Dendritic cell treated with granulocyte-macrophage colony-stimulating factor and Interleukin-4, amounts not matched to agents 40 ng/mL and 50 ng/mL, for 4 days (primary cell): ENCODE measurements at regions not wholly inside any gene's neighbourhood (a gene's known extent, or its start where the extent isn't known, plus 50 kb on each side); places are given as distances from the start of the nearest gene placed in this dataset.

Experiments used
- H3K27ac Mint-ChIP-seq: one replicate; pipeline ENCODE4 v1.8.0; 2022; ENCODE audit warnings: mild to moderate bottlenecking, mixed read lengths
- H3K27me3 Mint-ChIP-seq: one replicate; pipeline ENCODE4 v1.8.0; 2022; ENCODE audit warnings: mild to moderate bottlenecking, mixed read lengths
- H3K36me3 Mint-ChIP-seq: one replicate; pipeline ENCODE4 v1.8.0; 2022; ENCODE audit warnings: low read depth, mixed read lengths
- H3K4me1 Mint-ChIP-seq: one replicate; pipeline ENCODE4 v1.8.0; 2022; ENCODE audit warnings: low read depth, mixed read lengths
- H3K4me3 Mint-ChIP-seq: one replicate; pipeline ENCODE4 v1.8.0; 2022; ENCODE audit warnings: mild to moderate bottlenecking, moderate library complexity, mixed read lengths
- H3K9me3 Mint-ChIP-seq: one replicate; pipeline ENCODE4 v1.8.0; 2022; ENCODE audit warnings: mixed read lengths
- intact Hi-C: fragments of 100-400 bp; cut with micrococcal nuclease; formaldehyde crosslinking; loops from one replicate; pipeline ENCODE4 v1.15.0; 2022

DNA sequence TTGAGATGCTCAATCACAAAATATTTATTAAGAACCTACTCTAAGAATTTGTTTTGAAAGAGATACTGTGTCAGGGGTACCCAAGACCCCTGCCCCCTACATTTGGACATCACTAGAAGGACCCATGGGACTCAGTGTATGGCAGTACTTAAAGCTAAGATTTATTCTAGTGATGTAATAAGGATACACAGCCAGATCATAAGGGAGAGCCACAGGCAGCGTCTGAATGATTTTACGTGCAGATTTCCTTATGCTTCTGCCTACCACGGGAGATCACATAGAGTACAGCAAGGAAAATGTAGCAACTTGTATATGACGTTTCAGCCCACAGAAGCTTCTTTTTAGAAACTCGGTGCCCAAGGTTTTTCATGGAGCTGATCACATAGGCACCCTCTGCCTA is 172.9 kb downstream of the DEPDC1B start:
- intact Hi-C loops = no loop called here
- Mint-ChIP-seq H3K4me1 (no peaks in the 10 kb centered on the region), H3K9me3 (no peaks in the 10 kb centered on the region), H3K4me3 (no peak overlapping the region), H3K27me3 (no peaks in the 10 kb centered on the region), H3K27ac (no peak overlapping the region), H3K36me3 (no peaks in the 10 kb centered on the region)

DNA sequence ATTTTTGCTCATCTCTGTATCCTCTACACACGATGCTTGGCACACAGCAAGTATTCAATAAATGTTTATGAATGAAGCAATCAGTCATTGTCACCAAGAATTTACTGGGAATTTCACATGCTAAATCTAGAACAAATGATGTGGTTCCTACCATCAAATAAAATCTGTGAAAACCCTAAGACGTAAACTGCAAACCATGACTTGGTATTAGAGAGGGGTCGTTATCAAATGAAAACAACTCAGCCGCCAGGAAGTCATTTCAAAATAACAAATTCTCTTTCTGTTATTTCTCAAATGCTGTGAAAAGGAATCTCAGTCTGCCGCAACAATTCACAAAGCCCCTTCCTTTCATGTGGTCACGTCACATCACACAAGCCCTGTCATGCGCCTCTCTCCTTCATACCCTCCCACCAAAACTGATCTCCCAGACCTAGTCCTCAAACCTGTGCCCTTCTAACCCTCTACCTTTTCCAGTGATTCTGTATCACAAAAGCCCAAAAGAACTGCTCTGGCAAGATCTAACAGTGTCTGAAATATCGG is 173.6 kb downstream of the DEPDC1B start:
- Mint-ChIP-seq H3K36me3 (no peaks in the 10 kb centered on the region), H3K4me3 (no peak overlapping the region), H3K9me3 (no peaks in the 10 kb centered on the region), H3K27me3 (no peaks in the 10 kb centered on the region), H3K27ac (peak overlapping the region; percentile 5), H3K4me1 (no peaks in the 10 kb centered on the region)
- intact Hi-C loops = no loop called here

DNA sequence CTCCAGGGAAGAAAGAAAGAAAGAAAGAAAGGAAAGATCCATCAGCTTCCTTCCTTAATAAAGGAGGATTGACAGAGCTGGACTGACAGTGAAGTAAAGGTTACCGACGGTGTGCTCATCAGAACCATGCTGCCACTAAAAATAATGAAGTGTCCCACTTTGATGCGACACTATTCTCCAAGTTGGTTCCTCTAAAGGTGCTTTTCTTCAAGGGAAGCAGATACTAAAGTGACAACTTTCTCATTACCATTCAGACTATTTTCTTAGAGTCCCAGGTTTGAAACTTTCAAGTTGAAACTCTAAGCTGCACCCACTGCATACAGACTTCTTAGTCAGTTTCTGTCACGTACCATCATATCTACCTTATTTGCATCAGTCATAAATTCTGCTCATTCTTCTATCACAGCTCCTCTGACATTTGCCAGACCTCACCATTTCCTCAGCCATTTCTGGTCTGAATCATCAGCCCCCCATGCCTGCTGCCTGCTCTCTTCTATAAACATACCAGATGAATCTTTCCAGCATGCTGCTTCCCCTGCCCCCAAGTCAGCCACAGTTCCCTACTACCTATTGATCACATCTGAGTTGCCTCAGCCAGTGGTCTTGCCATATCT is 177.6 kb downstream of the DEPDC1B start:
- intact Hi-C loops = loop anchor here (2.0 kb wide), 1 partner anchor 20 kb away; no protein-coding TSS in a partner anchor
- H3K27ac Mint-ChIP-seq = no peak overlapping the region
- no peaks in the 10 kb centered on the region for H3K27me3 Mint-ChIP-seq
- H3K4me3 Mint-ChIP-seq = no peak overlapping the region
- H3K9me3 Mint-ChIP-seq = peaks cover 6% of the 10 kb centered on the region
- no peaks in the 10 kb centered on the region for H3K36me3 Mint-ChIP-seq
- H3K4me1 Mint-ChIP-seq = no peaks in the 10 kb centered on the region

- H3K27me3 Mint-ChIP-seq = no peaks in the 10 kb centered on the region
- H3K27ac Mint-ChIP-seq = no peak overlapping the region
- no peaks in the 10 kb centered on the region for H3K36me3 Mint-ChIP-seq
- H3K4me3 Mint-ChIP-seq = peak overlapping the region; percentile 32
- peaks cover 11% of the 10 kb centered on the region for H3K9me3 Mint-ChIP-seq
- no peaks in the 10 kb centered on the region for H3K4me1 Mint-ChIP-seq
- intact Hi-C loops = loop anchor here (2.0 kb wide), 1 partner anchor 21 kb away; no protein-coding TSS in a partner anchor
Measured at GRCh38 chr5:60521376-60522291, 178.3 kb downstream of the DEPDC1B start.

GRCh38 chr5:60520451-60521227 is 179.3 kb downstream of the DEPDC1B start:
- Mint-ChIP-seq H3K9me3 (peaks cover 11% of the 10 kb centered on the region), H3K4me1 (no peaks in the 10 kb centered on the region), H3K36me3 (no peaks in the 10 kb centered on the region), H3K4me3 (no peak overlapping the region), H3K27ac (no peak overlapping the region), H3K27me3 (no peaks in the 10 kb centered on the region)
- intact Hi-C loops = no loop called here

DNA sequence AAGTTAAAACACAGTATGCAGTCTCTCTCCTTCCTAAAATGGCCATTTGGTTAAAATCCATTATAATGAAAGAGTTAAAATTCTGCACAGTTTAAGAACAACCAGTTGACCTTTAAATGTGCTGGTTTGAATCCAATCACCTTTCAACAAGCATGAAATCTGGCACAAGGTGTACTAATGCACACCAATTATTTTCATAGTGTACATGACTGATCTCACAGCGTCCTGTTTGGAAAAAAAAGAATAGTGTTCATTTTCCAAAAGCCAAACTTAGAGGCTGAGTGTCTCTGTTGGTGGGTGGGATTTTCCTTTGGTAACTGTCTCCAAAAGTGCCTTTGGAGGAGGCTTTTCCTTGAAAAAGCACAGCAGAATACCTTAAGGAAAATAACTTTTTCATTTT is 180.6 kb downstream of the DEPDC1B start:
- Mint-ChIP-seq H3K4me3 (no peak overlapping the region), H3K4me1 (no peaks in the 10 kb centered on the region), H3K27ac (no peak overlapping the region), H3K27me3 (no peaks in the 10 kb centered on the region), H3K36me3 (no peaks in the 10 kb centered on the region), H3K9me3 (peaks cover 11% of the 10 kb centered on the region)
- intact Hi-C loops = no loop called here

GRCh38 chr5:60517850-60518249 is 182.1 kb downstream of the DEPDC1B start:
- H3K4me3 Mint-ChIP-seq = no peak overlapping the region
- no peaks in the 10 kb centered on the region for H3K4me1 Mint-ChIP-seq
- peaks cover 11% of the 10 kb centered on the region for H3K9me3 Mint-ChIP-seq
- H3K36me3 Mint-ChIP-seq = no peaks in the 10 kb centered on the region
- no peaks in the 10 kb centered on the region for H3K27me3 Mint-ChIP-seq
- intact Hi-C loops = no loop called here
- H3K27ac Mint-ChIP-seq = no peak overlapping the region

- Mint-ChIP-seq H3K4me3 (no peak overlapping the region), H3K4me1 (no peaks in the 10 kb centered on the region), H3K27me3 (no peaks in the 10 kb centered on the region), H3K9me3 (peaks cover 11% of the 10 kb centered on the region), H3K36me3 (no peaks in the 10 kb centered on the region), H3K27ac (no peak overlapping the region)
- intact Hi-C loops = no loop called here
Measured at GRCh38 chr5:60517094-60517694, 182.8 kb downstream of the DEPDC1B start.

GRCh38 chr5:60516688-60517087 is 183.3 kb downstream of the DEPDC1B start:
- H3K4me1 Mint-ChIP-seq = no peaks in the 10 kb centered on the region
- intact Hi-C loops = no loop called here
- H3K36me3 Mint-ChIP-seq = no peaks in the 10 kb centered on the region
- no peak overlapping the region for H3K27ac Mint-ChIP-seq
- no peak overlapping the region for H3K4me3 Mint-ChIP-seq
- peaks cover 11% of the 10 kb centered on the region for H3K9me3 Mint-ChIP-seq
- no peaks in the 10 kb centered on the region for H3K27me3 Mint-ChIP-seq

- intact Hi-C loops = no loop called here
- Mint-ChIP-seq H3K4me1 (no peaks in the 10 kb centered on the region), H3K27ac (peak overlapping the region; percentile 48), H3K27me3 (no peaks in the 10 kb centered on the region), H3K36me3 (no peaks in the 10 kb centered on the region), H3K9me3 (peaks cover 11% of the 10 kb centered on the region), H3K4me3 (no peak overlapping the region)
Measured at GRCh38 chr5:60514152-60514551, 185.8 kb downstream of the DEPDC1B start.

DNA sequence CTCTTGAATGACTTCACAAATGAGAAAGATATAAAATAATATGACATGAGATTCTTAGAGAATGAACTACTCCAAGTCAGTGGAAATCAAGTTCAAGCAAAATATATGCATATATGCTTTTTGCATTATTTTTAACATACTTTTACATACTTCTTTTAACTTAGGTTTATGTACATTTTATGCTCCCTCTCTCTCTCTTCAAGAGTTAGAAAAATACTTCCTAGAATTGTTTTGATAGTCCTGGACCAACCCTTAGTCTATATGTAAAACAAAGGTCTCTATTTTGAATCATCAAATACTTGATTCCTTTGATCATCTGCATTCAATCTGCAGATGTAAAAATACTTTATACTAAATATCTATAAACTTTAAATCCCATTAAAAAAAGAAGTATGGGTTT is 187.8 kb downstream of the DEPDC1B start:
- Mint-ChIP-seq H3K36me3 (no peaks in the 10 kb centered on the region), H3K27me3 (no peaks in the 10 kb centered on the region), H3K4me1 (no peaks in the 10 kb centered on the region), H3K27ac (no peak overlapping the region), H3K9me3 (peaks cover 2% of the 10 kb centered on the region), H3K4me3 (no peak overlapping the region)
- intact Hi-C loops = no loop called here

DNA sequence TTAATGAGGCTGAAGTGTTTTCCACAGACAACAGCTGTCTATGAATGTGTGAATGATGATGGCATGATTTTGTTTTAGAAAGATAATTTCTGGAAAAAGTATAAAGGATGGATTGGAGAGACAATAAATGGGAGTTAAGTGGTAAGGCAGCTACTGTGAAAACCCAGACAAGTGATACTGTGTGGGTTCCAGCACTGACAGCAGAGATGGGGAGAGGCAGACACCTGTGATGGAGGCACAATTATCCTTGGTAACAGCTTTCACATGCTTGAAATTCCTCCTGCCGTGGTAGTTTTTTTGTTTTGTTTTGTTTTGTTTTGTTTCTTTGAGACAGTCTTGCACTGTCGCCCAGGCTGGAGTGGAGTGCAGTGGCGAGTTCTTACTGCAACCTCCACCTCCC is 189.3 kb downstream of the DEPDC1B start:
- no peaks in the 10 kb centered on the region for H3K36me3 Mint-ChIP-seq
- no peaks in the 10 kb centered on the region for H3K9me3 Mint-ChIP-seq

DNA sequence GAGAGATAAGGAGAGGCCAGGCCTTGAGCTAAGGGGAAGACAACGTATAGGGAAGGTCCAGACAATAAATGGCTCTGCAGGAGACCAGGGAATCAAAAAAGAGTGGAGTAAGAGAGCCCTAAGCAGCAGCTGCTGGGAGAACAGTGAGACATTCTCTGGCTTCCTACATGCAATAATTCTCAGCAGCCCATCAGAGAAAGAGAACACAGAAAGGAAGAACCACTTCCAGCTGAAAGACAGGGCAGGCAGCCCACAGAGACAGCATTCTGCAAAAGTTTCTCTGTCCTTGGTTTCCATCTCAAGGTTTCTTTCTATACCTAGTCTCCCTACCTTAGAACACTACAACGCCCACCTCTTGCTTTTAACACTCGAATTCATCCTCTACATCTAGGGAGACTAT is 189.9 kb downstream of the DEPDC1B start:
- H3K27ac Mint-ChIP-seq = no peak overlapping the region
- no peaks in the 10 kb centered on the region for H3K4me1 Mint-ChIP-seq
- intact Hi-C loops = no loop called here

More for the DNA sequence above, 189.3 kb downstream of the DEPDC1B start:
- intact Hi-C loops = no loop called here
- H3K27ac Mint-ChIP-seq = no peak overlapping the region
- no peaks in the 10 kb centered on the region for H3K27me3 Mint-ChIP-seq
- H3K4me3 Mint-ChIP-seq = no peak overlapping the region
- H3K4me1 Mint-ChIP-seq = no peaks in the 10 kb centered on the region

More for the DNA sequence above, 189.9 kb downstream of the DEPDC1B start:
- Mint-ChIP-seq H3K9me3 (no peaks in the 10 kb centered on the region), H3K4me3 (no peak overlapping the region), H3K27me3 (no peaks in the 10 kb centered on the region), H3K36me3 (no peaks in the 10 kb centered on the region)
